ENCODE measurements at regions not wholly inside any gene's neighbourhood (a gene's known extent, or its start where the extent isn't known, plus 50 kb on each side); places are given as distances from the start of the nearest gene placed in this dataset.

DNA sequence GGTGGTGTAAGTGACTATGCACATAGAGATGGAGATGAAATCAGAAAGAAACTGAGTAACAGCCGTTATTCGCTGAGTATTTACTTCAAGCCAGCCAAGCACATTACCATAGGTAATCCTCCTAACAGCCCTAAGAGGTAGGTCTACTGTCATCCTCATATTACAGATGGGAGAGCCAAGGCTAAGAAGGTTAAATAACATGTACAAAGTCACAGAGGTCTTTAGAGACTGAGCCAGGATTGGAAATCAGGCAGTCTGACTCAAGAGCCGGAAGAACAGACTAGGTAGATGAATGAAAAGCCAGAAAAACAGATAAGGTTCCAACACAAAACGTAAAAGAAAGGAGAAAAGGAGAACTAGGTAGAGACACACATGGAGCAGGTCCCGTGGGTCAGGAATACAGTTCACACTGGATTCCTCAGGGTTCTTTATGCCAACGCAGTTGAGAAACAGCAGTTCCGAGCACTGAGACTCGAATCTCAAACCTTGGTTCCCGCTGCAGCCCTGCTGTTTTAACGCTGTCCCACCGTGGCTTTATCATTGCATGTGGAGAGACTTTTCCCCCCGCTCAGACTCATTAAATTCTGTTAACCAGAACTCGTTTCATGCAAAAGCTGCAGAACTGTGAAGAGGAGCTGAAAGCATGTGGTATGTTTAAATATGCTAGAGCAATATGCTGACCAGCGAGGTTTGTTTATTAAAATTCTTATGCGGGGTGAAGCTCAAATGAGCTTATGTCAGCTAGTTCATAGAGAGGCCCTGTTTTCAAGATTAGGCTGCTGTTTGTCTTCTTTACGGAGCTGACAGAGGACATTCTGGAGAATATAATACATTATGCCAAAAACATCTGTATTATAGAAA lies 537.9 kb downstream of the CD83 start:
- Histone ChIP-seq H3K4me3 (replicated peaks in 1 of 2; ENCODE audit: low read depth in 1 of 2, low read length in 2 of 2) (no peak overlapping the region), H3K27me3 (ENCODE audit: insufficient read depth, low read length) (peaks cover under 1% of the 10 kb centered on the region; the same call in 1 of the 2 replicates), H3K9me2 (ENCODE audit: insufficient read depth) (no peaks in the 10 kb centered on the region), H4K20me1 (ENCODE audit: insufficient read depth) (no peaks in the 10 kb centered on the region), H2AFZ (ENCODE audit: low read depth, low read length, poor library complexity, severe bottlenecking) (no peak overlapping the region), H3K9ac (ENCODE audit: low read length) (no peak overlapping the region), H3K4me1 (ENCODE audit: control insufficient read depth in 1 of 2, insufficient read depth in 2 of 2, low read length in 2 of 2) (peaks cover 0 to 6% of the 10 kb centered on the region in 2 experiments; a peak in 1 of 4 replicates), H3K79me2 (ENCODE audit: insufficient read depth, low read length) (no peaks in the 10 kb centered on the region), H3K36me3 (ENCODE audit: control insufficient read depth in 1 of 2, insufficient read depth in 2 of 2, low read length in 2 of 2) (no peaks in the 10 kb centered on the region), H3K27ac (ENCODE audit: low read depth, low read length) (no peak overlapping the region), H3K9me3 (ENCODE audit: control insufficient read depth in 1 of 2, insufficient read depth in 1 of 2, low read depth in 1 of 2, low read length in 2 of 2) (no peaks in the 10 kb centered on the region), H3K4me2 (ENCODE audit: low read length) (no peak overlapping the region)
- ATAC-seq = no peak
- intact Hi-C loops (cut with micrococcal nuclease) = no loop called here
- no peak for TF ChIP-seq ZFX (IDR thresholded peaks at IDR 0.05)
- TF ChIP-seq, protein P1, sequence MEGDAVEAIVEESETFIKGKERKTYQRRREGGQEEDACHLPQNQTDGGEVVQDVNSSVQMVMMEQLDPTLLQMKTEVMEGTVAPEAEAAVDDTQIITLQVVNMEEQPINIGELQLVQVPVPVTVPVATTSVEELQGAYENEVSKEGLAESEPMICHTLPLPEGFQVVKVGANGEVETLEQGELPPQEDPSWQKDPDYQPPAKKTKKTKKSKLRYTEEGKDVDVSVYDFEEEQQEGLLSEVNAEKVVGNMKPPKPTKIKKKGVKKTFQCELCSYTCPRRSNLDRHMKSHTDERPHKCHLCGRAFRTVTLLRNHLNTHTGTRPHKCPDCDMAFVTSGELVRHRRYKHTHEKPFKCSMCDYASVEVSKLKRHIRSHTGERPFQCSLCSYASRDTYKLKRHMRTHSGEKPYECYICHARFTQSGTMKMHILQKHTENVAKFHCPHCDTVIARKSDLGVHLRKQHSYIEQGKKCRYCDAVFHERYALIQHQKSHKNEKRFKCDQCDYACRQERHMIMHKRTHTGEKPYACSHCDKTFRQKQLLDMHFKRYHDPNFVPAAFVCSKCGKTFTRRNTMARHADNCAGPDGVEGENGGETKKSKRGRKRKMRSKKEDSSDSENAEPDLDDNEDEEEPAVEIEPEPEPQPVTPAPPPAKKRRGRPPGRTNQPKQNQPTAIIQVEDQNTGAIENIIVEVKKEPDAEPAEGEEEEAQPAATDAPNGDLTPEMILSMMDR (IDR thresholded peaks at IDR 0.05 in 2 of 3, conservative IDR thresholded peaks at IDR 0.05 in 1 of 3; ENCODE audit: borderline replicate concordance in 1 of 3, insufficient read depth in 1 of 3, low read depth in 2 of 3, low read length in 2 of 3) = no peak
- TF ChIP-seq, protein P2, sequence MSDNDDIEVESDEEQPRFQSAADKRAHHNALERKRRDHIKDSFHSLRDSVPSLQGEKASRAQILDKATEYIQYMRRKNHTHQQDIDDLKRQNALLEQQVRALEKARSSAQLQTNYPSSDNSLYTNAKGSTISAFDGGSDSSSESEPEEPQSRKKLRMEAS (IDR thresholded peaks at IDR 0.05) = no peak
- ChIA-PET CTCF (no interaction called here), RAD21 (ENCODE audit: low non-redundant PET in 1 of 2, low total read pairs in 2 of 2, uncharacterized antibody in 2 of 2, unreplicated experiment in 2 of 2) (no interaction called here), POLR2A (no interaction called here)
- BruUV-seq (replicated peaks) = no TSS peak
- DNase-seq (ENCODE audit: low read depth, low spot score) = no peak

DNA sequence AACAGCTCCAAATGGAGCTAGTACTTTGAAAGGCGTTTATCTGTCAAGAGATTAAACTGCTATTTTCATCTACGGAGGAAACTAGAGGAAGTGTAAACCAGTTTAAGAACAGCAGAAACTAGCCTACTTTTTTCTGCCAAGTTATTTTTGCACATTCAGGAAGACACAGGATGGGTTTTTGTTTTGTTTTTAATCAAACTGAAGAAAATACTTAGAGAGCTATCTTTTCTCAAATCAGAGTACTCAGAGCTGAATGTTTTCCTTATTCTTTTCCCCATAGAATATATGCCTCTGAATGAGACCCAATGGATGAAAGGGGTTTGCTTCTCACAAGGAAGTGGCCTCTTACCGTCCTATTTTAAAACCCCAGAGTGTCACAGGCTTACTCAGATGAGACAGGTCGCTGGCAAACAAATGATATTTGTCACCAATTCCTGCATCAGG lies 538.5 kb downstream of the CD83 start:
- CTCF ChIA-PET = no interaction called here
- Histone ChIP-seq H3K79me2 (ENCODE audit: insufficient read depth, low read length) (no peaks in the 10 kb centered on the region), H4K20me1 (ENCODE audit: insufficient read depth) (no peaks in the 10 kb centered on the region), H3K9me2 (ENCODE audit: insufficient read depth) (no peaks in the 10 kb centered on the region), H2AFZ (ENCODE audit: low read depth, low read length, poor library complexity, severe bottlenecking) (no peak overlapping the region), H3K27ac (ENCODE audit: low read depth, low read length) (no peak overlapping the region), H3K4me2 (ENCODE audit: low read length) (no peak overlapping the region), H3K9ac (ENCODE audit: low read length) (no peak overlapping the region), H3K9me3 (ENCODE audit: control insufficient read depth in 1 of 2, insufficient read depth in 1 of 2, low read depth in 1 of 2, low read length in 2 of 2) (no peaks in the 10 kb centered on the region), H3K27me3 (ENCODE audit: insufficient read depth, low read length) (peaks cover 7% of the 10 kb centered on the region; the same call in 1 of the 2 replicates), H3K36me3 (ENCODE audit: control insufficient read depth in 1 of 2, insufficient read depth in 2 of 2, low read length in 2 of 2) (no peaks in the 10 kb centered on the region), H3K4me3 (replicated peaks in 1 of 2; ENCODE audit: low read depth in 1 of 2, low read length in 2 of 2) (no peak overlapping the region), H3K4me1 (ENCODE audit: control insufficient read depth in 1 of 2, insufficient read depth in 2 of 2, low read length in 2 of 2) (peaks cover 0 to 6% of the 10 kb centered on the region in 2 experiments; a peak in 1 of 4 replicates)
- DNase-seq (ENCODE audit: low read depth, low spot score) (no peak), ATAC-seq (no peak)
- RAD21 ChIA-PET (ENCODE audit: low non-redundant PET in 1 of 2, low total read pairs in 2 of 2, uncharacterized antibody in 2 of 2, unreplicated experiment in 2 of 2) = no interaction called here
- POLR2A ChIA-PET = no interaction called here
- no TSS peak for BruUV-seq (replicated peaks)
- intact Hi-C loops (cut with micrococcal nuclease) = no loop called here
- TF ChIP-seq EZH2phosphoT487 (IDR thresholded peaks at IDR 0.05; ENCODE audit: borderline replicate concordance) (no peak), SRF (IDR thresholded peaks at IDR 0.05; ENCODE audit: low read depth) (no peak), ELF1 (IDR thresholded peaks at IDR 0.05; ENCODE audit: borderline replicate concordance, low read depth) (no peak), ZNF274 (IDR thresholded peaks at IDR 0.05; ENCODE audit: low read depth, low read length) (no peak), EGR1 (IDR thresholded peaks at IDR 0.05; ENCODE audit: low read depth) (no peak), FOSL1 (IDR thresholded peaks at IDR 0.05; ENCODE audit: low read depth) (no peak), RAD21 (IDR thresholded peaks at IDR 0.05; ENCODE audit: low read depth) (no peak), SP1 (IDR thresholded peaks at IDR 0.05; ENCODE audit: low read depth) (no peak), YY1 (IDR thresholded peaks at IDR 0.05; ENCODE audit: extremely low read depth, insufficient replicate concordance, low read depth, low read length) (no peak), JUND (IDR thresholded peaks at IDR 0.05) (no peak), SIN3A (IDR thresholded peaks at IDR 0.05; ENCODE audit: low read depth) (no peak), ZFX (IDR thresholded peaks at IDR 0.05) (no peak), TCF7L2 (IDR thresholded peaks at IDR 0.05; ENCODE audit: borderline replicate concordance, extremely low read depth, insufficient read depth, insufficient read length) (no peak), POLR2AphosphoS5 (IDR thresholded peaks at IDR 0.05; ENCODE audit: low read depth, low read length) (no peak)
- TF ChIP-seq, protein P3, sequence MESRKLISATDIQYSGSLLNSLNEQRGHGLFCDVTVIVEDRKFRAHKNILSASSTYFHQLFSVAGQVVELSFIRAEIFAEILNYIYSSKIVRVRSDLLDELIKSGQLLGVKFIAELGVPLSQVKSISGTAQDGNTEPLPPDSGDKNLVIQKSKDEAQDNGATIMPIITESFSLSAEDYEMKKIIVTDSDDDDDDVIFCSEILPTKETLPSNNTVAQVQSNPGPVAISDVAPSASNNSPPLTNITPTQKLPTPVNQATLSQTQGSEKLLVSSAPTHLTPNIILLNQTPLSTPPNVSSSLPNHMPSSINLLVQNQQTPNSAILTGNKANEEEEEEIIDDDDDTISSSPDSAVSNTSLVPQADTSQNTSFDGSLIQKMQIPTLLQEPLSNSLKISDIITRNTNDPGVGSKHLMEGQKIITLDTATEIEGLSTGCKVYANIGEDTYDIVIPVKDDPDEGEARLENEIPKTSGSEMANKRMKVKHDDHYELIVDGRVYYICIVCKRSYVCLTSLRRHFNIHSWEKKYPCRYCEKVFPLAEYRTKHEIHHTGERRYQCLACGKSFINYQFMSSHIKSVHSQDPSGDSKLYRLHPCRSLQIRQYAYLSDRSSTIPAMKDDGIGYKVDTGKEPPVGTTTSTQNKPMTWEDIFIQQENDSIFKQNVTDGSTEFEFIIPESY (IDR thresholded peaks at IDR 0.05; ENCODE audit: extremely low read depth, insufficient replicate concordance, low read length) = no peak

Data from HCT116 (cell line).